NCI-H1417 (cell line): ENCODE measurements at regions not wholly inside any gene's neighbourhood (a gene's known extent, or its start where the extent isn't known, plus 50 kb on each side); places are given as distances from the start of the nearest gene placed in this dataset.
"Not testable (repeated sequence)": the region's sequence is repeated elsewhere in the genome, so short reads cannot be mapped to it uniquely, and the experiment has no call there.

Source experiments
- DNase-seq, 3 experiments: peaks; one replicate each; lab custom pipeline; 2025; lab: John Stamatoyannopoulos, UW

DNA sequence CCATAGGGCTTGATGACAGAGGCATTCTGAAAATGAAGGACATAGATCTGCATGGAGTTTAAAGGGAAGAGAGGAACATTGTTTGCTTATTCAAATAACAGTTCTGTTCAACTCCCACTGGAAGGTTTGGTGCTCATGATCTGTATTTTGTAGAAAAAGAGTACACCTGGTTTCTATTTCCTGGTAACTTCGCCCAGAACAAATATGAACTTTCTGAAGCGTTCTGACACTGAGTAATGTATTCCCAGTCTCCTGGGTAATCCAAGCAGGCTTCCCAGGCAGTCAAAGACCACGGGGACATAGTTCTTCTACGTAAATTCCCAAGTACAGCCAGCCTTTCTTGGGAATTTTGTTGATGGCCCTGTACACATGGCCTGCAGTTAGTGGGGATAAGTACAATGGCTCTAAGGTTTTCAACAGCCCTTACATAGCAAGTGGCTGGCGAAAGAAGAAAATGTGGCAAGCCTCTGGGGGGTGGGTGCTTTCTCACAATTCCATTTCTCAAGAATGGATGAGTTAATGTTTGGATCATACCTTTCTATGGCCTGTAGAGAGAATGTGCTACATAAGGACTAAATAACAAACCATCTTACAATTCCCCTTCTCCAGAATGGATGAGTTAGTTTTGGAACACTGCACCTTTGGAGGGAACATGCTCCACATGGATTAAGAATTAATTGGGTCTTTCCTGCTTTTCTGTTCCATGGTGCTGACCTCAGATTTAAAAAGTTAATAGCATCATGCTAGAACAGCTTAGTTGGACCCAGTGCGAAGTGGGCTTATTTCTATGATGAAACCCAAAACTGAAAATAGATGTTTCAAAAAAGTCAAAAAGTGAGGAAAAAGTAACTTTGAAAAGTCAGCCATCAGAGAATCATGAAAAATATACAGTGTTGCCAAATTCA is 52.7 kb downstream of the COL6A6 start:
- no peak for DNase-seq

DNA sequence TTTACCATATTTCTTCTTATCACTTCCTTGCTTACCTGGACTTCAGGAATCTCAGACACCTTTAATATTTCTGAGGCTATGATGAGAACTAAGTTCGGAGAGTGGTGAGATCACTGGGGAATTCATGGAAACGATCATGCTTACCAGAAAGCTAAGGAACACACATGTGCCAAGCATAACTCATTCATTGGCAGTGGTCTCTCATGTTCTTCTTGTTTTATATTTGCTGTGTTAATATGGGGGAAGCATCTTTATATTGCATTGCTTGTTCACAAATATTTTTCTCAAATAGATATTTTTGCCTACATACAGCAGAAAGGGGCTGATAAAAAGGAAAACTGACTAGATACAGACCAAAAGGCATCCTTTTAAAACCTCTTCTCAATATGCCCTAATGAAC is 55.8 kb downstream of the COL6A6 start:
- DNase-seq: no peak

DNA sequence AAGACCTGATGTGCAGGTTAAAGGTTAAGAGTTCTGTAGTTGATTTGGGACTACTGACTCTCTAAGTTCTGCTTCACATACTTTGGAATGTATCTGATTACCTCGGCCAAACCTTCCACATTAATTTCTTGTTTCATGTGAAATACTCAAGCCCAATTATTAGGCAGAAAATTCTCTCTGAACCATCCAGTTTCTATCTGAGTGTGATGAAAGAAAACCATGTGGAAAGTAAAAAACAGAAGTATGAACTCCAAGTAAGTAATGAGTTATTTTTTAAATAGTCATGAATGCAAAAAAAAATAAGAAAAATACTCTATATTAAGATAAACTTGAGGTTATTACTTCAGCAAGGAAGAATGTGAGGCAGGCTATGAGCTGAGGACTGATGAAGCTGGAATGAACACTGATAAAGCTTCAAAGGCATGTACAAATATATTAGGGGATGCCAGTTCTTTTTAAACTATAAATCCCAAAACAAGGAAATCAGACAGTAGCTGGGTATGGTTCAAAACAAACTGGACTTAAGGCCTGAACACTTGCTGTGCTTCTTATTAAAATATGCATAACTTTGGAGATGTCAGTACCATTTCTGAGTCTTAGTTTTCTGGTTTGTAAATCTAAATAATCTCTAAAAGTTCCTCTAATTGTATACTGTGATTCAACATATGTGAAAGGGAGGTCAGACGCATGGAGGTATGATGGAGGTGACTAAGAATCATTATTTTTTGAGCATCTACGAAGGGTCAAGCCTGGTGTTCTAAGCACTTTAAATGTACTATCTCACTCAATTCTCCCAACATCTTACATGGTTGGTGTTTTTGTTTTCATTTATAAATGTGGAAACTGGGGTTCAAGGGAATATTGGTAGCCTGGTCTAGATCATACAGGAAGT is 59.6 kb downstream of the COL6A6 start:
- no peak for DNase-seq

DNA sequence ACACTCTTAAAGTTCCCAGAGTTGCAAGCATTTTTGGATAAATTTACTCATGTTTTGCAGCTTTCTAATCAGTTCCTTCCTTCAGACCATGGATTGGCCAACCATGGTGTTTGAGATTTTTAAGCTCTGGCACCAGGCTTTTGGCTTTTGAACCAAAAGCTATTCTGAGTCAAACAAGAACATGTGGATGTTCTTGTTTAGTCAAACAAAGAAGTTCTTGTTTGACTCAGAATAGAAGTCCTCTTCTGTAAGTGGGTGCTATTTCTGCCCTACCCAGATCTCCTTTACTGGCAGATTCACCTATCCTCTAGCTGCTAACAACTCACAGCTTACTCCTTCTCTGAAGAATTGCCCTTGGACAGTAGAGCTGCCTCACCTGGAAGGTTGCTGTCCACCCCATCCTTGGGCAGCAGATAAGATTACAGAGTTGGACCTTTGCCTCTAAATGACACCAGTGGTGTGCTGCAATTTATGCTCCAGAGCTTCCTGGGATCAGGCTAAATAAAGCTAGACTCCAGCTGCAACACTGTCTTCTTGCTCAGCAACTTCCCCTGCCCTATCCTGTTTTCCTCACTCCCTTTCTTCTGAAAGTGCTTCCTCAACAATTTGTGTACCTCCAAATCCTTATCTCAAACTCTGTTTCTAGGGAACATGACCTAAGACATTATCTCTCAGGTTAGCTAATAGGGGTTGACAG is 65.6 kb downstream of the COL6A6 start:
- DNase-seq: no peak

DNA sequence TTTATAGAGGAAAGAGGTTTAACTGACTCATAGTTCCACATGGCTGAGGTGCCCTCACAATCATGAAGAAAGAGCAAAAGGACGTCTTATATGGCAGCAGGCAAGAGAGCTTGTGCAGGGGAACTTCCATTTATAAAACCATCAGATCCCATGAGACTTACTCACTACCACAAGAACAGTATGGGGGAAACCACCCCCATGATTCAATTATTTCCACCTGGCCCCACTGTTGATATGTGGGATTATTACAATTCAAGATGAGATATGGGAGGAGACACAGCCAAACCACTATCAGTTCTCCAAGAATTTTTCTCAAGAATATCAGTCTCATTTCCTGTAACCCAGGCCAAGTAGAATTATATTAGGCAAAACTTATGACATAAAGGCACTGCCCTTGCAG is 77.8 kb downstream of the COL6A6 start:
- not testable (repeated sequence) for DNase-seq

DNA sequence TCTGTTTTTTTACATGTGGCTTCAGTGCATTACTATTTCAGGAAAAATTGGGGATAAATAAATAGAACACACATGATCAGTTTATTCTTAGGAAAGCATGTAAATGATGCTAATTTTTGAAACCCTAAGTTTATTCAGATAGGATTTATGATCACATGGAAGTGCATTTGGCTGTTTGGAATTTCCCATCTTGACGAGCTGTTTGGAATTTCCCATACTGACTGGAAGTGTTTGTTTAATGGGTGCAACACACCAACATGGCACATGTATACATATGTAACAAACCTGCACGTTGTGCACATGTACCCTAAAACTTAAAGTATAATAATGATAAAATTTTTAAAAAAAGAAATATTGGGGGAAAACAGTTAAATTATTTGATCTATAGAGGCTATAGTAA is 79.5 kb downstream of the COL6A6 start:
- DNase-seq: no peak

DNA sequence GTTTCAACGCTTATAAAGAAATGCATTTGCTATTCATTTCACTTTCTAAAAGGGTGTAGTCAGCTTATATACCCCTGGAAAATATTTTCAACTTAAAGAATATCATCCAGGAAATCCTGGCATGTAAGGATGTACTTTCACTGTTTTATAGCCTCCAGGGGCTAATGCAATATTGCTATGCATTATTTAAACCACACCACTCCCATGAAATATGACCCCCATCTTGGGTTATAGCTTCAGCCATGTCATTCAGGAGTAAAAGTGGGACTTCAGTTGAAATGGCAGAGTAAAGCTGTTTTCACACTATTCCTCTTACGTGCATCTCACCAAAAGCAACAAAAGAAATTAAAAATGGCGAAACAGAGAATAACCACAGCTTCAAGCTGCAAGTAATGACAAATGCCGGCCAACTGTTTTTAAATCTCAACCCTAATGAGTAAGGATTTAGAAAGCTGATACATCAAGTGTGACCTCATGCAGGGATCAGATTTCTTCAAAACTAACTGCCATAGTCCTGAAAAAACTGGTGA is 84.5 kb downstream of the COL6A6 start:
- DNase-seq: peak in 1 of 3 experiments; percentile 36

DNA sequence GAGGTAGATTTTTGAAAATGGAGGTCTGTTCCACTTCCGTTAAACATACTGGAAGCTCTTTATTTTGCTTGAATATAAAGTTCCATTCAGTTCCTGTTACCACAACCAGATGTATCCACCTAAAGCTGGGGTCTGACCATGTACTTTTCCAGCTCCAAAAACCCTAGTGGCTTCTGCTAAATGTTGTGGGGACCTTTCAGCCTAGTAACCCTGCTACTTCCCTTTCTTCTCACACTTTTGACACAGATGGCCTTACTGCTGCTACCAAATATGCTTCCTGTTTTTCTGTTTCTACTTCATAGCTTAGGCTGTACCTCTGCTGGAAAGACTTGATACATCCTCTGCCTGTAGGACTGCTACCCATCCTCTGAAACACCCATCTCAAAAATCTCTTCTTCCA is 87.8 kb downstream of the COL6A6 start:
- no peak for DNase-seq

DNA sequence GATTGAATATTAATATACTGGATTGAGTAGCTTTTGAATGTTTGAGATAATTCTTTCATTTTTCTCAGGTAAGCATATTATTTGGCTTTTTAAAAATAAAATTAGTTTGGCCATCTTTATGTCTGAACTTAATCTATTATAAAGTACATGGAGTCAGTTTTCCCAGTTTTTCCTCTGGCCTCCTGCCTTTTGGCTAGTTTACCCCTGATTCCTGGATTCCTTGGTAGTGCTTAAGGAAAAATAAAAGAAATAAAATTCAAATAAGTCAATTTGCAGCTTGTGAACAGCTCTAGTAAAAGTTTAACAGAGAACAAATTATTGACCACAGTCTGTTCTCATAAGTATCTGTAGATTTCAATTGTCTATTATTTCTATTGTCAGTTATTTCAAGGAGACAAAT is 89.4 kb downstream of the COL6A6 start:
- DNase-seq: no peak

DNA sequence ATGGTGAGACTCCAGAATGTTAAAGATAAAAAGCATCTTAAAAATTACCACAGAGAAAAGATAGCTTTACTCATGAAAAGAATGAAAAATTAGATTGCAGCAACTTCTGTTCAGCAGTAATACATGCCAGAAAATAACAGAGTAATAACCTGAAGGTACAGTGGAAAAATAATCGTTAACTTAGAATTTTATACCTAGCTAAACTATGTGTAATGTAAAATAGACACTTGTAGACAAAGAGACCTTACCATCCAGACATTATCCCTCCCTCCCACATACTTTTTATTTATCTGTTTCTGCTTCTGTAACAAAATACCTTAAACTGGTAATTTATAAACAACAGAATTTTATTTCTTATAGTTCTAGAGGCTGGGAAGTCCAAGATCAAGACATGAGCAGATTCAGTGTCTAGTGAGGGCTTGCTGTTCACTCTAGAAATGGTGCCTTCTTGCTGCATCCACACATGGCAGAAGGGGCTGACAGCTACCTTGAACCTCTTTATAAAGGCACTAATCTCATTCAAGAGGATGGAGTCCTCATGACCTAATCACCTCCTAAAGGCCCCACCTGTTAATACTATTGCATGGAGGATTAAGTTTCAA is 90.7 kb downstream of the COL6A6 start:
- DNase-seq: no peak

DNA sequence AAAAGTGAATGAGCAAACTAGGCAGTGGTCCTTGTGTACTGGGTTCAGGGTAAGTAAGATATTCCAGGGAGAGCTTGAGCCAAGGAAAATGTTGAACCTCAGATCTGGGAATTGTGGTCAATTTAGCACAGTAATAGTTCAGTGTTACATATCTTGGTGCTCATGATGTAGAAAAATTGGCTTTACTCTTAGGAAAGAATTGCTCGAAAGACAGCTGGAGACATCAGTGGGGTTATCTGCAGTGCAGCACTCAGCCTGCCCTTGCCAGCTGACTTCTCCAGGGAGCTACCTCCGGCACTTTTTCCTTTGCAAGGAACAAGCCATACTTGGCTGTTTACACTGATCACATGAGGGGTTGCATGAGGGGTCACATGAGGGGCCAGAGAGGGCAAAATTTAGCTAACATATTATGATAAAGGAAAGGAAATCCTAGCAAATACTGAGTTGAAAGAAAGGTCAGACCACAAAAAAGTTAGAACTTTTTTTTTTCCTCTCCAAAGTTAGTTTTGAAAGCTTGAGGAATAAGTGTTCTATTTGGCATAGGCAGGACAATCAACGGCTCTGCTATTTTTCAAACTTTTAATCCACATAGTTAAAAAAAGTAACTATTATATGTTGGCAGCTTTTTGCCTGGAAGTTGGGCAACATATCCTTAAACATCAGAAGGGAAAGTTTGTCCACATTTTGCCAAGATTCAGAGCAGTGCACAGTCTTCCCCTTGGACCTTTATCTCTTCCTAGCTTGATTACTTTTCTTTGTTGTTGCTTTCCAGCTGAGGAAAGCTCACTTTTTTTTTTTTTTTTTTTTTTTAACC is 92.4 kb downstream of the COL6A6 start:
- DNase-seq: no peak

DNA sequence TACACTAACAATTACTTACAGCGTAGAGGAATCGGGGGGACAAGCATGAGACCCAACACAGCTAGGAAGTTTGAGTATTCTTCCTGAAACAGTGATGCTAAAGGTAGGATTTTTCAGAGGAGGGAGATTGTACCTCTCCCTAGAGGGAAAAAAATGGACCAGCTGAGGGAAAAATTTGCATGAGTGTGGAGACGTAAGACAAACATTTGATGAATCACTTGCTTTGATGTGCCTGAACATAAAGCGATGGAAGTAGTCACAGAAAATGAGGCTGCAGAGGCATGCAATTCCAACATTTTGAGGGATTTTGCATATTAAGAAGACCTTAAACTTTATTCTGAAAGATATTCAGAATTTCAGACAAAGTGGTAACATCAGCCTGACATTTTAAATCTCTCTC is 102.2 kb downstream of the COL6A6 start:
- DNase-seq: no peak

DNA sequence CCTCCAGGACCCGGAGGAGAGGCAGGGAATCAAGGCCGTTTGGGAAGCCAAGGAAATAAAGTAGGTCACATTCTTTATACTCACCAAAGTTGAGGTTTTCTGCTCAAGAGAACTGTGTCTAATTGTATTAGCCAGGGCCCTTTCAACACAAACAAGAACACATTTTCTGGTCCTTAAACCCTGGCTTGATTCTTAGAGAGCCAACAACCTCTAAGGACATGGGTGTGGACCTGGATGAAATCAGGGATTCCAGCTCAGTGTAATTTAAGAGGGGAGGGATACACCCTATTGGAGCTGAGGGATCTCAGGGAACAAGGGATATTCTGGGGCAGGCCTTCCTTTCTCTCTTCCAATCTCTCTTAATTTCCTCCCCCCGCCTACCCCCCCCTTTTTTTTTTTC is 104.8 kb downstream of the COL6A6 start:
- DNase-seq: no peak

DNA sequence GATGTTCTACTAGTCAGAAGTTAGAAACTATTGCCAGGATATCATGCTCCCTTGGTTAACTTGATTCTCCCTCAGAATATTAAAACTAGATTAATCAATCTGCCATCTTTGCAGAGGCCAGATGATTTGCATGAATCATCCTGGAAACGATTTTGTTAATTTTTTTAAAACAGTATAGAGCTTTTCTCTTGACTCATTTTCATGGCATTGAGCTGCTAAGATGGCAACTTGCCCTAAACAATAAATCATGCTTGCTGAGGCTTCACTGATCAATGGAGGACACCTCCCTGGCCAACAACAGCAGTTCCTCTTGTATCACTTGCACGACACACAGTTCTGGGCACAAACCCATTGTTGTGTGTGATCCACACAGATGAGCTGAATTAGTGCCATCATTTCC is 109.1 kb downstream of the COL6A6 start:
- DNase-seq: no peak

DNA sequence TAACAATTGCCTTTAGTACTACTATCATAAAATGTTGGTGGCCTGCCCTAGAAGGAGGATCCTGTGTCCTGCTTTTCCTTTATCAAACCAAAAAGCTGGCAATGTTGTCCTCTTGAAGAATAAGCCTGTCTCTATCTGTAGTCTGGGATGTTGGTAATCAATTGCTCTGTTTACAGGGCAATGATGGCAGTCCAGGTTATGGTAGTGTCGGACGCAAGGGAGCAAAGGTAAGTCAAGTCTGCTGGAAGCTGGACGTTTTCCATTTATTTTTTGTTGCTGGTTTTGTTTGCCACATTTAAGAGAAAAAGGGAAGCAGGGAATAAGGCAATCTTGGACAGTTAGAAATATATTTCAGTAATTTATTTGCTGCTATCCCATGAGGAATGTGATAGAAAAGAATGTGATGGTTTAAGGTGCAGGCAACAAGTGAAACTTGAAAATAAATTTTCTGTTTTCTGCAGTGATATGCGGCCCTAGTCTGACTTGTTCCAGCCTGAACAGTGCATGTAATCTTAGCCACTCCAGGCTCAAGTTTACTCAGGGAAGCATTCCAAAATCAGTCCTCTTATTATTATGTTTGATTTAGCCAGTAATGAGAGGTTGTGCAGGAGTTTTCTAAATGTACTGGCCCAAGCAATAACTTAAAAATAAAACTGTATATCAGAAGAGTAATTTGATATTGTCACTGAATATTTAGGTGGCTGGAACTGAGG is 110.3 kb downstream of the COL6A6 start:
- no peak for DNase-seq

DNA sequence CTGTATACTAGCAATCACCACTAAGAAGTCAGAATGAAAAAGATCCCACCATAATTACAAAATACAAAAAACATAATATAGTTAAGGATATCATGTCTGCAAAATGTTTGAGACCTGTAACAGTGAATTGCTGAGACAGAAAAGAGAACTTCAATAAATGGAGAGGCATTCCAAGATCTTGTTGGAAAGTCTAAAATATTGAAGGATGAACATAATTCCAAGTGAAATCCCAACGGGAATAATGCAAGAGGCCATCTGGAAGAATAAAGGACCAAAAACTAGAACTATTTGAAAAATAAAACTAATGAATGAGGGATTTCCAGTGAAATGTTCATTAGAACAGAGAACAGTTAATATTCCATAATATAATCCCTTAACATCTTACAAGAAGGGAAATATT is 110.9 kb downstream of the COL6A6 start:
- DNase-seq: no peak
